Astrocyte of the hippocampus (primary cell): ENCODE measurements at regions not wholly inside any gene's neighbourhood (a gene's known extent, or its start where the extent isn't known, plus 50 kb on each side); places are given as distances from the start of the nearest gene placed in this dataset.
A peak's percentile ranks its signal among the peaks of the same experiment; 100 is the strongest.

Source experiments
- DNase-seq: peaks from one replicate; pipeline ENCODE4 v3.0.0; 2011; ENCODE audit warnings: low read depth, low spot score

- no peak for DNase-seq
These were observed 213.3 kb upstream of the THBS1 start for GRCh38 chr15:39367596-39367995.

GRCh38 chr15:39369768-39370167, 211.1 kb upstream of the THBS1 start:
- no peak for DNase-seq

GRCh38 chr15:39376371-39376909, 204.4 kb upstream of the THBS1 start:
- no peak for DNase-seq

- peak; percentile 64 for DNase-seq
These were observed 199.4 kb upstream of the THBS1 start for GRCh38 chr15:39381517-39381916.

GRCh38 chr15:39388118-39388517, 192.8 kb upstream of the THBS1 start:
- DNase-seq = no peak

- DNase-seq = no peak
These were observed 189.6 kb upstream of the THBS1 start for GRCh38 chr15:39391230-39391629.

- no peak for DNase-seq
These were observed 188.3 kb upstream of the THBS1 start for GRCh38 chr15:39392469-39393047.

GRCh38 chr15:39393575-39394335, 187.1 kb upstream of the THBS1 start:
- DNase-seq = no peak

- DNase-seq = no peak
These were observed 186.4 kb upstream of the THBS1 start for GRCh38 chr15:39394496-39394895.

- DNase-seq = no peak
These were observed 183.8 kb upstream of the THBS1 start for GRCh38 chr15:39396979-39397615.

GRCh38 chr15:39397883-39398282, 183.0 kb upstream of the THBS1 start:
- no peak for DNase-seq

GRCh38 chr15:39399600-39399999, 181.3 kb upstream of the THBS1 start:
- no peak for DNase-seq

GRCh38 chr15:39400002-39400401, 180.9 kb upstream of the THBS1 start:
- no peak for DNase-seq

- peak; percentile 52 for DNase-seq
These were observed 179.9 kb upstream of the THBS1 start for GRCh38 chr15:39400821-39401550.

- DNase-seq = peak; percentile 72
These were observed 177.2 kb upstream of the THBS1 start for GRCh38 chr15:39403640-39404117.

- no peak for DNase-seq
These were observed 176.1 kb upstream of the THBS1 start for GRCh38 chr15:39404767-39405181.

- no peak for DNase-seq
These were observed 174.4 kb upstream of the THBS1 start for GRCh38 chr15:39406485-39406884.

- no peak for DNase-seq
These were observed 173.8 kb upstream of the THBS1 start for GRCh38 chr15:39407116-39407515.

- no peak for DNase-seq
These were observed 170.9 kb upstream of the THBS1 start for GRCh38 chr15:39409876-39410530.

GRCh38 chr15:39411102-39411989, 169.5 kb upstream of the THBS1 start:
- no peak for DNase-seq
